ENCODE measurements at regions not wholly inside any gene's neighbourhood (a gene's known extent, or its start where the extent isn't known, plus 50 kb on each side); places are given as distances from the start of the nearest gene placed in this dataset.

DNA sequence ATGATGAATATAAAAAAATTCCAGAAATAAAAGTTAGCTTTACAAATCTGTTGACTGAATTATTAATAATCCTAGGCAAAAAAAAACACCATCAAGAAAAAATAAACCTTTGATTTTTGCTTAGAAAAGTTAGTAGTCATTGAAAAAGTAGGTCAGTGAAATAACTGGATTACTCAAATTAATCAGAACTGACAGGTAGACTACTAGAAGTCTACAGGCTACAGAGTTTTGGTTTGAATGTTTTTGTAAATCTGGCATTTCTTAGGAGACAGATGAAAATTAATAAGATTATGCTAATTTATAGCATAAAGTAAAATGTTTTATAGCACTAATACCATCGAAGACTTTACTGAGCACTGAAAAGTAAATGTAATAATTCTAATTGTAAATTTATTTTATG is 511.9 kb downstream of the PTPRC start:
- TF ChIP-seq, protein P1, sequence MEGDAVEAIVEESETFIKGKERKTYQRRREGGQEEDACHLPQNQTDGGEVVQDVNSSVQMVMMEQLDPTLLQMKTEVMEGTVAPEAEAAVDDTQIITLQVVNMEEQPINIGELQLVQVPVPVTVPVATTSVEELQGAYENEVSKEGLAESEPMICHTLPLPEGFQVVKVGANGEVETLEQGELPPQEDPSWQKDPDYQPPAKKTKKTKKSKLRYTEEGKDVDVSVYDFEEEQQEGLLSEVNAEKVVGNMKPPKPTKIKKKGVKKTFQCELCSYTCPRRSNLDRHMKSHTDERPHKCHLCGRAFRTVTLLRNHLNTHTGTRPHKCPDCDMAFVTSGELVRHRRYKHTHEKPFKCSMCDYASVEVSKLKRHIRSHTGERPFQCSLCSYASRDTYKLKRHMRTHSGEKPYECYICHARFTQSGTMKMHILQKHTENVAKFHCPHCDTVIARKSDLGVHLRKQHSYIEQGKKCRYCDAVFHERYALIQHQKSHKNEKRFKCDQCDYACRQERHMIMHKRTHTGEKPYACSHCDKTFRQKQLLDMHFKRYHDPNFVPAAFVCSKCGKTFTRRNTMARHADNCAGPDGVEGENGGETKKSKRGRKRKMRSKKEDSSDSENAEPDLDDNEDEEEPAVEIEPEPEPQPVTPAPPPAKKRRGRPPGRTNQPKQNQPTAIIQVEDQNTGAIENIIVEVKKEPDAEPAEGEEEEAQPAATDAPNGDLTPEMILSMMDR (IDR thresholded peaks at IDR 0.05), result no peak
- TF ChIP-seq POLR2A (IDR thresholded peaks at IDR 0.05), result no peak

All from Peyer's patch (tissue), 4 donors.